Cardiac muscle cell (in vitro differentiated cells and primary cell): ENCODE measurements at regions not wholly inside any gene's neighbourhood (a gene's known extent, or its start where the extent isn't known, plus 50 kb on each side); places are given as distances from the start of the nearest gene placed in this dataset.
A peak's percentile ranks its signal among the peaks of the same experiment; 100 is the strongest.

Experiments used
- DNase-seq, 2 donors: peaks; one replicate each; pipeline versions ENCODE4 v3.0.0 to v3.0.0-alpha.2; 2010 to 2017; ENCODE audit warnings: low read depth in 1 of 2, low spot score in 1 of 2
- H3K27ac ChIP-seq: fragments of 200-600 bp; sonication (generic); 2 replicates; pipeline ENCODE4 v1.5.1; 2016
- H3K27me3 ChIP-seq: fragments of 200-600 bp; sonication (generic); 2 replicates; pipeline ENCODE4 v1.6.0; 2016; ENCODE audit warnings: control low read depth
- H3K36me3 ChIP-seq: fragments of 200-600 bp; sonication (generic); 2 replicates; pipeline ENCODE4 v1.5.1; 2016; ENCODE audit warnings: control low read depth
- H3K4me1 ChIP-seq: fragments of 200-600 bp; sonication (generic); 2 replicates; pipeline ENCODE4 v1.8.1; 2017; ENCODE audit warnings: low read depth, mild to moderate bottlenecking, mixed run types
- H3K4me3 ChIP-seq: fragments of 200-600 bp; sonication (generic); 2 replicates; pipeline ENCODE4 v1.5.1; 2016; ENCODE audit warnings: mild to moderate bottlenecking
- H3K9me3 ChIP-seq: fragments of 200-600 bp; sonication (generic); 2 replicates; pipeline ENCODE4 v1.5.1; 2017; ENCODE audit warnings: low read depth, mild to moderate bottlenecking, control low read depth
- TF ChIP-seq, protein P1 (sequence below): IDR thresholded peaks from 2 replicates; pipeline ENCODE4 v1.5.1; 2012; ENCODE audit warnings: low read depth, mild to moderate bottlenecking, low read length

DNA sequence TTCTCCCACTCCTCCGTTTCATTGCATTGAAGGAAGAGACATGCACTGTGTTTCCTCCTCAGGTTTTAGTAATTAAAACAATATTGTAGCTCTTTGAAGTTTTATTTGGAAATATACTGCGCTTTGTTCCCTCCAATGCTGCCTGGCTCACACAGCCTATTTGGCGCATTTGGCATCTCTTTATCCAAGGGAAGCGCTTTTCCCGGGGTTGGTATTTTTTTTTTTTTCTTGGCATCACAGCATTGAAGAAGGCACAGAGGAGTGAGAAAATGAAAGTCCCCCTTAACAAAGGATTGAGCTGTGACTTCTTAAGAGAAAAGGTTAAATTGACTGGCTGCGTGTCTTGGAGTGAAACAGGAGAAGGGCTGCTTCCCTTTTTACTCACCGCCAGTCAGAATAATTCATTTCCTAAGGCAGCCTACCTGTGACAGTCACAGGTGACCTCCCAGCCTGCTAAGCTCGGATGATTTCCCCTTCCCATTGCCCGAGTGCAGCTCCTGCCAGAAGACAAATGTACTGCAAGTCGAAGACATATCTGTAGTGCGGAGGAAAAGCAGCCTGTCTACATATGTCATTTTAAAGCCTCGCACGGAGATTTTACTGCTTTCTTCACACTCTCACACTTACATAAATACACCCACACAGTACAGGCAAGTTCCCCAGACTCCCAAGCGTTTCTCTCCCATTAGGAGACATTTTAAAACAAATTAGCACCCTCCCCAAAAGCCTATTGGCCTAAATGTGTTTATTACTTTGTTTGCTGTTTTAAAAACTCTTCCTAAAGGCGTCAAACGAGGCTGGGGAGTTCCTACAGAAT is 665.5 kb upstream of the ZNF608 start:
- H3K4me3 ChIP-seq = no peak overlapping the region
- H3K27me3 ChIP-seq = no peaks in the 10 kb centered on the region
- H3K9me3 ChIP-seq = no peaks in the 10 kb centered on the region
- TF ChIP-seq, protein P1, sequence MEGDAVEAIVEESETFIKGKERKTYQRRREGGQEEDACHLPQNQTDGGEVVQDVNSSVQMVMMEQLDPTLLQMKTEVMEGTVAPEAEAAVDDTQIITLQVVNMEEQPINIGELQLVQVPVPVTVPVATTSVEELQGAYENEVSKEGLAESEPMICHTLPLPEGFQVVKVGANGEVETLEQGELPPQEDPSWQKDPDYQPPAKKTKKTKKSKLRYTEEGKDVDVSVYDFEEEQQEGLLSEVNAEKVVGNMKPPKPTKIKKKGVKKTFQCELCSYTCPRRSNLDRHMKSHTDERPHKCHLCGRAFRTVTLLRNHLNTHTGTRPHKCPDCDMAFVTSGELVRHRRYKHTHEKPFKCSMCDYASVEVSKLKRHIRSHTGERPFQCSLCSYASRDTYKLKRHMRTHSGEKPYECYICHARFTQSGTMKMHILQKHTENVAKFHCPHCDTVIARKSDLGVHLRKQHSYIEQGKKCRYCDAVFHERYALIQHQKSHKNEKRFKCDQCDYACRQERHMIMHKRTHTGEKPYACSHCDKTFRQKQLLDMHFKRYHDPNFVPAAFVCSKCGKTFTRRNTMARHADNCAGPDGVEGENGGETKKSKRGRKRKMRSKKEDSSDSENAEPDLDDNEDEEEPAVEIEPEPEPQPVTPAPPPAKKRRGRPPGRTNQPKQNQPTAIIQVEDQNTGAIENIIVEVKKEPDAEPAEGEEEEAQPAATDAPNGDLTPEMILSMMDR = peak; percentile 11
- H3K4me1 ChIP-seq = peaks cover 82% of the 10 kb centered on the region
- no peaks in the 10 kb centered on the region for H3K36me3 ChIP-seq
- DNase-seq = peak; percentile 42 to 44
- peak overlapping the region; percentile 97 for H3K27ac ChIP-seq

GRCh38 chr5:125412561-125413495 is 666.4 kb upstream of the ZNF608 start:
- H3K4me3 ChIP-seq = no peak overlapping the region
- TF ChIP-seq, protein P1 = peak; percentile 63
- H3K36me3 ChIP-seq = no peaks in the 10 kb centered on the region
- no peaks in the 10 kb centered on the region for H3K9me3 ChIP-seq
- H3K4me1 ChIP-seq = peaks cover 73% of the 10 kb centered on the region
- DNase-seq = peak; percentile 80
- no peaks in the 10 kb centered on the region for H3K27me3 ChIP-seq
- H3K27ac ChIP-seq = peak overlapping the region; percentile 97

GRCh38 chr5:125413496-125414274 is 667.2 kb upstream of the ZNF608 start:
- no peak overlapping the region for H3K4me3 ChIP-seq
- no peaks in the 10 kb centered on the region for H3K36me3 ChIP-seq
- H3K9me3 ChIP-seq = no peaks in the 10 kb centered on the region
- TF ChIP-seq, protein P1 = no peak
- H3K4me1 ChIP-seq = peaks cover 65% of the 10 kb centered on the region
- no peaks in the 10 kb centered on the region for H3K27me3 ChIP-seq
- peak overlapping the region; percentile 97 for H3K27ac ChIP-seq
- DNase-seq = no peak

- peaks cover 50% of the 10 kb centered on the region for H3K4me1 ChIP-seq
- TF ChIP-seq, protein P1 = no peak
- no peak overlapping the region for H3K4me3 ChIP-seq
- H3K27ac ChIP-seq = no peak overlapping the region
- no peaks in the 10 kb centered on the region for H3K36me3 ChIP-seq
- H3K9me3 ChIP-seq = no peaks in the 10 kb centered on the region
- DNase-seq = no peak
- H3K27me3 ChIP-seq = no peaks in the 10 kb centered on the region
Observed at GRCh38 chr5:125415126-125415525, 668.7 kb upstream of the ZNF608 start.

DNA sequence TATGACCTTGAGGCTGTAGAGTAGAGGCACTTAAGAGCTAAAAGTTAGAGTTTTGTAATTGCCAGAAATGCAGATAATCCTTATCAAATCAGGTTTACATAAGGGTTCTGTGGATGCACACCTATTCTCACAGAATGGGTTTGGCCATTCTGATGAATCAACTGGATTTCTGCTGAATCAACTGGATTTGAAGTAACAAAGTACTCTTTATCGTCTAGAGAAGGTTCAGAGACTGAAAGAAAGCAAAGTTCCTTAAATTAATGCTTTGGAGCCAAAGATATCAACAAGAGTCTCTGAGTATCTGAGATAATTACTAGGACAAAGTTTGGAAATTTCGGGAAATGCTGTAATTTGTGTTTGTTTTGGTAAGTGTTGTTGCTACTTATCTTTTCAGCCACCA is 669.6 kb upstream of the ZNF608 start:
- no peak for DNase-seq
- Histone ChIP-seq H3K9me3 (no peaks in the 10 kb centered on the region), H3K27ac (no peak overlapping the region), H3K36me3 (no peaks in the 10 kb centered on the region), H3K27me3 (no peaks in the 10 kb centered on the region), H3K4me3 (no peak overlapping the region), H3K4me1 (peaks cover 41% of the 10 kb centered on the region)
- TF ChIP-seq, protein P1 = no peak
